BE2C (cell line): ENCODE measurements at regions not wholly inside any gene's neighbourhood (a gene's known extent, or its start where the extent isn't known, plus 50 kb on each side); places are given as distances from the start of the nearest gene placed in this dataset.

Source experiments
- DNase-seq: peaks from one replicate; pipeline ENCODE4 v3.0.0-alpha.2; 2020
- H3K27me3 ChIP-seq: fragments of 250-450 bp; sonication (Bioruptor Pico); 2 replicates; pipeline ENCODE4 v1.5.1; 2020; ENCODE audit warnings: mild to moderate bottlenecking
- H3K36me3 ChIP-seq: fragments of 250-450 bp; sonication (Bioruptor Pico); 2 replicates; pipeline ENCODE4 v1.5.1; 2020; ENCODE audit warnings: mild to moderate bottlenecking
- H3K4me1 ChIP-seq: fragments of 250-450 bp; sonication (Bioruptor Pico); 2 replicates; pipeline ENCODE4 v1.5.1; 2020
- H3K4me3 ChIP-seq: 2 replicates; pipeline ENCODE4 v1.5.1; 2011; ENCODE audit warnings: low read depth, low read length
- H3K9me3 ChIP-seq: fragments of 250-450 bp; sonication (Bioruptor Pico); 2 replicates; pipeline ENCODE4 v1.5.1; 2020
- TF ChIP-seq, protein P1 (sequence below): IDR thresholded peaks from 2 replicates; pipeline ENCODE4 v1.5.1; 2012; ENCODE audit warnings: mild to moderate bottlenecking, low read depth, low read length

DNA sequence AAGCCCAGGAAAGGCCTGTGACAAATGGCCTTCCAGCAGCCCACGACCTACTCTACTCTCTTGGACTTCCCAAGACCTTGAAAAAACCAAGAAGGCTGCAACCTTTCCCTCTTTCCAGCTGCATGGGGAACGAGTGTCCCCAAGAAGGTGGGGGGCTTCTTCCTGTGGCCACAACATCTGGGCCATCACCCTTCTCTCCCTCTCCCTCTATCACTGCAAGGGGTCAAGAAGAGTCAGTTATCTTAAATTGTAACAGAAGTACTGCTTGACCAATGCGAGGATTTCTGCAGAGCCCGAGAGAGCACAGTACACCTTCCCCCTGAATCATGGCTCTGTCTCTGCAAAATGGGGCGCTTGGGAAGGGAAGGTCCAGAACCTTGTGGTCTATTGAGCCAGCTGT lies 63.7 kb upstream of the ACAN start:
- no peaks in the 10 kb centered on the region for H3K4me1 ChIP-seq
- no peaks in the 10 kb centered on the region for H3K9me3 ChIP-seq
- H3K36me3 ChIP-seq: no peaks in the 10 kb centered on the region
- no peak overlapping the region for H3K4me3 ChIP-seq
- TF ChIP-seq, protein P1, sequence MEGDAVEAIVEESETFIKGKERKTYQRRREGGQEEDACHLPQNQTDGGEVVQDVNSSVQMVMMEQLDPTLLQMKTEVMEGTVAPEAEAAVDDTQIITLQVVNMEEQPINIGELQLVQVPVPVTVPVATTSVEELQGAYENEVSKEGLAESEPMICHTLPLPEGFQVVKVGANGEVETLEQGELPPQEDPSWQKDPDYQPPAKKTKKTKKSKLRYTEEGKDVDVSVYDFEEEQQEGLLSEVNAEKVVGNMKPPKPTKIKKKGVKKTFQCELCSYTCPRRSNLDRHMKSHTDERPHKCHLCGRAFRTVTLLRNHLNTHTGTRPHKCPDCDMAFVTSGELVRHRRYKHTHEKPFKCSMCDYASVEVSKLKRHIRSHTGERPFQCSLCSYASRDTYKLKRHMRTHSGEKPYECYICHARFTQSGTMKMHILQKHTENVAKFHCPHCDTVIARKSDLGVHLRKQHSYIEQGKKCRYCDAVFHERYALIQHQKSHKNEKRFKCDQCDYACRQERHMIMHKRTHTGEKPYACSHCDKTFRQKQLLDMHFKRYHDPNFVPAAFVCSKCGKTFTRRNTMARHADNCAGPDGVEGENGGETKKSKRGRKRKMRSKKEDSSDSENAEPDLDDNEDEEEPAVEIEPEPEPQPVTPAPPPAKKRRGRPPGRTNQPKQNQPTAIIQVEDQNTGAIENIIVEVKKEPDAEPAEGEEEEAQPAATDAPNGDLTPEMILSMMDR: no peak
- H3K27me3 ChIP-seq: peaks cover 23% of the 10 kb centered on the region
- no peak for DNase-seq

DNA sequence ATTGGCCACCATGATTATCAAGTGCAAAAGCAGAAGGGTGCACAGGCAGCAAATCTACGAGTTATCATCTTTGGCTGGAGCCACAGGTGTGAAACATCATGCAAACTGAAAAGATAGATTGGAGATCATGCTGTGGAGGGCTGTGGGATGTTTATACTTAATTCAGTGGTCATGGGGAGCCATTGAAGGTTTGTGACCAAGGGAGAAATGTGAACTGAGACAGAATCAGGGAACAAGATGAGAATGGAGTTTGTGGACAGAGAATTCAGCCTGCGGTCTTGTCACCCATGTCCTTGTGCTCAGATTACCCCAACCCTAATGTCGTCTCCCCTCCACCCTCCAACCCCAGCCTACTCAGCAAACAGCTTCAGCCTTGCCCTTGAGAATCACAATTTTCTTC lies 62.9 kb upstream of the ACAN start:
- DNase-seq: no peak
- TF ChIP-seq, protein P1: no peak
- H3K4me1 ChIP-seq: no peaks in the 10 kb centered on the region
- no peaks in the 10 kb centered on the region for H3K9me3 ChIP-seq
- H3K36me3 ChIP-seq: no peaks in the 10 kb centered on the region
- no peak overlapping the region for H3K4me3 ChIP-seq
- peaks cover 30% of the 10 kb centered on the region for H3K27me3 ChIP-seq

DNA sequence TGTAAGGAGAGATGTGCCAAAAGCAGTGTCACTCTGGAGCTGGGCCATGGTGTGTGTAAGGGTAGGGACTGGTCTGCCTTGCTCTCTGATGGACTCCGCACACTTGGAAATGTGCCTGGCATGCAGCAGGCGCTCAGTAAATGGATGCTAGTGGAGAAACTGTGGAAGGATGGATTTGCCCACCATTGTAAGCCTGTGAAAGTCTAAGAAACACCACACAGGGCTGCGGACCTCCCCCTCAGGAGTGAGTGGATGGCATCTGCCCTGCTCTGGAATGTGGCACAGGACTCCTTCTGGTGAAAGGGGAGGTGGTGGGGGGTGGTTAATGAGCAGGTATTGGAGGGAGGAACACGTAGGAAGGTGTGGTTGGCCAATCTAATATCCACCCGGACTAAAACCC lies 62.2 kb upstream of the ACAN start:
- Histone ChIP-seq H3K4me1 (no peaks in the 10 kb centered on the region), H3K36me3 (no peaks in the 10 kb centered on the region), H3K27me3 (peaks cover 30% of the 10 kb centered on the region), H3K9me3 (no peaks in the 10 kb centered on the region), H3K4me3 (no peak overlapping the region)
- TF ChIP-seq, protein P1: no peak
- no peak for DNase-seq

DNA sequence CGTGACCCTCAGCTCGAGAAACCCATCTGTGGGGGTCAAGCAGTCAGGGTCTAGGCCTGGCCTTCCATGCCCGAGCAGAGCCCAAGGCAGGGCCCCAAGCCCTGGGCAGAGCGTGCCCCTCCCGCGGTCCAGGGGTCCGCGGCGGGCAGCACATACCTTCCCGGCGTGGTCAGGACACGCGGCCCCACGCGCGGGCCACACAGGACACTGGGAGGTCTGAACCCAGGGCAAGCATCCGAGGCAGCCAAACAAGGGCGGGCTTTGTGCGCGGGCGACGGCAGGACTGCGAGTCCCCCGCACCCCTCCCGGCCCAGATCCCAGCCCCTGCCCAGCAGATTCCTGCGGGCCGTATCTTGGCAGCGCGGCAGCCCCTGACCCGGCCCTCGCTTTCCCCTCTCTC lies 61.6 kb upstream of the ACAN start:
- H3K27me3 ChIP-seq: peaks cover 30% of the 10 kb centered on the region
- no peaks in the 10 kb centered on the region for H3K4me1 ChIP-seq
- H3K4me3 ChIP-seq: no peak overlapping the region
- DNase-seq: no peak
- H3K36me3 ChIP-seq: no peaks in the 10 kb centered on the region
- TF ChIP-seq, protein P1: no peak
- no peaks in the 10 kb centered on the region for H3K9me3 ChIP-seq

DNA sequence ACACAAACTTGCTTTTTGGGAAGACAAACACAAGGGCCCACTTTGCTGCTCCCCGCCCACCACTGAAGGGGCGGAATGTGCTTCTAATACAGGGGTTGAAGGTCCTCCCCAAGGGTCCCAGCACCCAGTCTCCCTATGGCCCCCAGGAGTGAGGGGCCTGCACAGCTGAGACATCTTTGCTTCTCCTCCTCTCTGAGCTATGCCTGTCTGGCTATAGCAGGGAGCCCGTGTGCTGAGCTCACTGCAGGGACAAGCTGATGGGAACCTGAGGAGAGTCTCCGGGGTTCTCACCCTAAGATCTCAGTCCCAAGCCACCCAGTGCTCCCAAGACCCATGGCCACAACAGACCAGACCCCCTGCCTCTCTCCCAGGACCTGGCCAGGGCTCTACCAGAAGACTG lies 61.1 kb upstream of the ACAN start:
- no peak for DNase-seq
- H3K4me1 ChIP-seq: no peaks in the 10 kb centered on the region

DNA sequence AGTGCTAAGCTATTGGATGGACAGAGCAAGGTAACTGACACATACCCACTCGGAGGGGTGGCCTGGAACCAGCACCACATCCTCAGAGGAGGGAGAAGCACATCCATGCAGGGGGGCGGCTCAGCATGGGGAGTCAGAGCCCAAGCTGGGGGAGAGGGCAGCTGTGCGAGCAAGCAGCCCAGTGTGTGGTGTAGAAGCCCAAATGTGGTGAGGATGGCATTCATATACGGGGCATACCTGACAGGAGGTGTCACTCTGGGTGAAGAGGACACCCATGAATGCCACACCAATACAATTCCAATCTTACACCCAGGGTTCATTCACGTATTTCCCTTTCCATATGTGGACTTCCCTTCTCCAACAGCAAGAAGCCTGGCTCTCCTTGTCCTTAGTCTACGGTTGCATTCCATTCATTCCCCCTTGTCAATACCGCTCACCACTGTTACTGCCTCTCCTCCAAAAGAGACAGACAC lies 58.7 kb upstream of the ACAN start:
- no peak for DNase-seq
- TF ChIP-seq, protein P1: no peak
- H3K36me3 ChIP-seq: no peaks in the 10 kb centered on the region
- H3K9me3 ChIP-seq: 0 out of 2 replicates have a peak, but pooled peaks cover 2% of the 10 kb centered on the region
- H3K4me1 ChIP-seq: no peaks in the 10 kb centered on the region
- peaks cover 30% of the 10 kb centered on the region for H3K27me3 ChIP-seq
- no peak overlapping the region for H3K4me3 ChIP-seq

More for the DNA sequence above, 61.1 kb upstream of the ACAN start:
- H3K4me3 ChIP-seq: no peak overlapping the region
- TF ChIP-seq, protein P1: no peak
- H3K9me3 ChIP-seq: no peaks in the 10 kb centered on the region
- H3K36me3 ChIP-seq: no peaks in the 10 kb centered on the region
- peaks cover 30% of the 10 kb centered on the region for H3K27me3 ChIP-seq
